ENCODE measurements at regions not wholly inside any gene's neighbourhood (a gene's known extent, or its start where the extent isn't known, plus 50 kb on each side); places are given as distances from the start of the nearest gene placed in this dataset.

GRCh38 chr14:66065188-66065587 lies 421.0 kb upstream of the CCDC196 start:
- no peak for DNase-seq (ENCODE audit: extremely low read depth, low read depth)
- TF ChIP-seq CTCF (IDR thresholded peaks at IDR 0.05; ENCODE audit: low read depth, low read length) = no peak

- DNase-seq (ENCODE audit: extremely low read depth, low read depth) = no peak
- TF ChIP-seq CTCF (IDR thresholded peaks at IDR 0.05; ENCODE audit: low read depth, low read length) = no peak
These were observed 419.0 kb upstream of the CCDC196 start for GRCh38 chr14:66066981-66067776.

GRCh38 chr14:66069036-66069435 lies 417.1 kb upstream of the CCDC196 start:
- TF ChIP-seq CTCF (IDR thresholded peaks at IDR 0.05; ENCODE audit: low read depth, low read length) = no peak
- no peak for DNase-seq (ENCODE audit: extremely low read depth, low read depth)

GRCh38 chr14:66069830-66070541 lies 416.2 kb upstream of the CCDC196 start:
- DNase-seq (ENCODE audit: extremely low read depth, low read depth) = no peak
- no peak for TF ChIP-seq CTCF (IDR thresholded peaks at IDR 0.05; ENCODE audit: low read depth, low read length)

GRCh38 chr14:66070542-66071319 lies 415.4 kb upstream of the CCDC196 start:
- peak; percentile 84 for TF ChIP-seq CTCF (IDR thresholded peaks at IDR 0.05; ENCODE audit: low read depth, low read length)
- DNase-seq (ENCODE audit: extremely low read depth, low read depth) = no peak

GRCh38 chr14:66072190-66073084 lies 413.7 kb upstream of the CCDC196 start:
- DNase-seq (ENCODE audit: extremely low read depth, low read depth) = no peak
- no peak for TF ChIP-seq CTCF (IDR thresholded peaks at IDR 0.05; ENCODE audit: low read depth, low read length)

Data from AG09319 (cell line).